NB4 (cell line): ENCODE measurements at regions not wholly inside any gene's neighbourhood (a gene's known extent, or its start where the extent isn't known, plus 50 kb on each side); places are given as distances from the start of the nearest gene placed in this dataset.

Experiments
- CTCF ChIP-seq: IDR thresholded peaks from one replicate; pipeline ENCODE4 v1.5.1; 2012; ENCODE audit warnings: low read depth, low read length
- MYC ChIP-seq: IDR thresholded peaks from 2 replicates; pipeline ENCODE4 v1.6.1; 2011; ENCODE audit warnings: low read depth, low read length
- POLR2A ChIP-seq: IDR thresholded peaks from 2 replicates; pipeline ENCODE4 v1.6.1; 2011; ENCODE audit warnings: mild to moderate bottlenecking; ENCODE audit not compliant: insufficient read length; ENCODE audit errors: extremely low read depth

- TF ChIP-seq CTCF (no peak), POLR2A (no peak), MYC (no peak)
These were observed 97.6 kb downstream of the TOMM20 start for GRCh38 chr1:235030919-235031596.
